OCI-LY1 (cell line): ENCODE measurements at regions not wholly inside any gene's neighbourhood (a gene's known extent, or its start where the extent isn't known, plus 50 kb on each side); places are given as distances from the start of the nearest gene placed in this dataset.

ENCODE experiments used
- EZH2 ChIP-seq: fragments of 200-600 bp; sonication (generic), shearing (Covaris generic); IDR thresholded peaks from 2 replicates; pipeline ENCODE4 v1.8.0; 2017; ENCODE audit warnings: borderline replicate concordance, mixed run types, mild to moderate bottlenecking, antibody characterized with exemption, low read length, moderate library complexity, mixed read lengths
- TF ChIP-seq, protein P1 (sequence below): fragments of 200-600 bp; sonication (generic), shearing (Covaris generic); IDR thresholded peaks from 2 replicates; pipeline ENCODE4 v1.5.1; 2017; ENCODE audit warnings: mild to moderate bottlenecking, antibody characterized with exemption, low read length, moderate library complexity, mixed read lengths

DNA sequence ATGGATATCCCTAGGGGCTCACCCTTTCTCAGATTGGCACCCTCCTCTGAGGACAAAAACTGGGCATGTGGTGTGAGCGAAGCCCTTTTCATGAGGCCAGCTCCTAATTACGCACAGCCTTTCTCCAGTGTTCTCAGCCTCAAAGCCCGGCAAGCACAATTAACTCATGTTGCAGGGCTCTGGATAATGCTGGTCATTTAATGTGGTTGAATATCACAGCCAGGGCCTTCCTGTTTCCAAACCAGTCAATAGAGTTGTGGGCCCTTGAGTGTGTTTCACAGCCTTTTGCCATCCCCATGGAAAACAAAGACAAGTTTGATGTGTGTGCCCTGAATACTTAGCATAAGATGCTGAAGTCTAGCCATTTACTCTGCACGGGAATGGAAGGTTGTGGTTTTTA is 114.2 kb upstream of the ARHGAP5 start:
- TF ChIP-seq, protein P1, sequence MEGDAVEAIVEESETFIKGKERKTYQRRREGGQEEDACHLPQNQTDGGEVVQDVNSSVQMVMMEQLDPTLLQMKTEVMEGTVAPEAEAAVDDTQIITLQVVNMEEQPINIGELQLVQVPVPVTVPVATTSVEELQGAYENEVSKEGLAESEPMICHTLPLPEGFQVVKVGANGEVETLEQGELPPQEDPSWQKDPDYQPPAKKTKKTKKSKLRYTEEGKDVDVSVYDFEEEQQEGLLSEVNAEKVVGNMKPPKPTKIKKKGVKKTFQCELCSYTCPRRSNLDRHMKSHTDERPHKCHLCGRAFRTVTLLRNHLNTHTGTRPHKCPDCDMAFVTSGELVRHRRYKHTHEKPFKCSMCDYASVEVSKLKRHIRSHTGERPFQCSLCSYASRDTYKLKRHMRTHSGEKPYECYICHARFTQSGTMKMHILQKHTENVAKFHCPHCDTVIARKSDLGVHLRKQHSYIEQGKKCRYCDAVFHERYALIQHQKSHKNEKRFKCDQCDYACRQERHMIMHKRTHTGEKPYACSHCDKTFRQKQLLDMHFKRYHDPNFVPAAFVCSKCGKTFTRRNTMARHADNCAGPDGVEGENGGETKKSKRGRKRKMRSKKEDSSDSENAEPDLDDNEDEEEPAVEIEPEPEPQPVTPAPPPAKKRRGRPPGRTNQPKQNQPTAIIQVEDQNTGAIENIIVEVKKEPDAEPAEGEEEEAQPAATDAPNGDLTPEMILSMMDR = no peak
- TF ChIP-seq EZH2 = no peak
